ENCODE measurements at regions not wholly inside any gene's neighbourhood (a gene's known extent, or its start where the extent isn't known, plus 50 kb on each side); places are given as distances from the start of the nearest gene placed in this dataset.

GRCh38 chr12:65664715-65665250 is 159.5 kb upstream of the HMGA2 start:
- Mint-ChIP-seq H3K4me1 (ENCODE audit: low read depth) (peaks cover 24% of the 10 kb centered on the region), H3K4me3 (ENCODE audit: unreplicated experiment) (no peak overlapping the region), H3K27me3 (ENCODE audit: low read depth) (no peaks in the 10 kb centered on the region), H3K27ac (ENCODE audit: unreplicated experiment) (no peak overlapping the region), H3K9me3 (ENCODE audit: low read depth) (peaks cover 5% of the 10 kb centered on the region), H3K36me3 (ENCODE audit: low read depth) (no peaks in the 10 kb centered on the region)
- TF ChIP-seq CTCF (IDR thresholded peaks at IDR 0.05) = no peak
- no peak for DNase-seq (ENCODE audit: low spot score)

GRCh38 chr12:65665817-65666216 is 158.5 kb upstream of the HMGA2 start:
- Mint-ChIP-seq H3K4me3 (ENCODE audit: unreplicated experiment) (no peak overlapping the region), H3K27ac (ENCODE audit: unreplicated experiment) (no peak overlapping the region), H3K4me1 (ENCODE audit: low read depth) (peaks cover 24% of the 10 kb centered on the region), H3K36me3 (ENCODE audit: low read depth) (no peaks in the 10 kb centered on the region), H3K9me3 (ENCODE audit: low read depth) (peaks cover 5% of the 10 kb centered on the region), H3K27me3 (ENCODE audit: low read depth) (no peaks in the 10 kb centered on the region)
- TF ChIP-seq CTCF (IDR thresholded peaks at IDR 0.05) = no peak
- no peak for DNase-seq (ENCODE audit: low spot score)

GRCh38 chr12:65666876-65667275 is 157.4 kb upstream of the HMGA2 start:
- DNase-seq (ENCODE audit: low spot score) = no peak
- H3K27ac Mint-ChIP-seq (ENCODE audit: unreplicated experiment) = no peak overlapping the region
- no peak overlapping the region for H3K4me3 Mint-ChIP-seq (ENCODE audit: unreplicated experiment)
- H3K36me3 Mint-ChIP-seq (ENCODE audit: low read depth) = no peaks in the 10 kb centered on the region
- H3K27me3 Mint-ChIP-seq (ENCODE audit: low read depth) = no peaks in the 10 kb centered on the region
- peaks cover 5% of the 10 kb centered on the region for H3K9me3 Mint-ChIP-seq (ENCODE audit: low read depth)
- H3K4me1 Mint-ChIP-seq (ENCODE audit: low read depth) = peaks cover 24% of the 10 kb centered on the region
- no peak for TF ChIP-seq CTCF (IDR thresholded peaks at IDR 0.05)

GRCh38 chr12:65667932-65668331 is 156.4 kb upstream of the HMGA2 start:
- no peak for TF ChIP-seq CTCF (IDR thresholded peaks at IDR 0.05)
- H3K9me3 Mint-ChIP-seq (ENCODE audit: low read depth) = peaks cover 5% of the 10 kb centered on the region
- H3K4me3 Mint-ChIP-seq (ENCODE audit: unreplicated experiment) = no peak overlapping the region
- peak overlapping the region; percentile 82 for H3K27ac Mint-ChIP-seq (ENCODE audit: unreplicated experiment)
- H3K4me1 Mint-ChIP-seq (ENCODE audit: low read depth) = peaks cover 32% of the 10 kb centered on the region
- H3K27me3 Mint-ChIP-seq (ENCODE audit: low read depth) = no peaks in the 10 kb centered on the region
- DNase-seq (ENCODE audit: low spot score) = no peak
- H3K36me3 Mint-ChIP-seq (ENCODE audit: low read depth) = no peaks in the 10 kb centered on the region

GRCh38 chr12:65668981-65669695 is 155.1 kb upstream of the HMGA2 start:
- peak; percentile 24 for TF ChIP-seq CTCF (IDR thresholded peaks at IDR 0.05)
- H3K27me3 Mint-ChIP-seq (ENCODE audit: low read depth) = no peaks in the 10 kb centered on the region
- peaks cover 5% of the 10 kb centered on the region for H3K9me3 Mint-ChIP-seq (ENCODE audit: low read depth)
- DNase-seq (ENCODE audit: low spot score) = no peak
- H3K4me3 Mint-ChIP-seq (ENCODE audit: unreplicated experiment) = no peak overlapping the region
- peaks cover 40% of the 10 kb centered on the region for H3K4me1 Mint-ChIP-seq (ENCODE audit: low read depth)
- no peaks in the 10 kb centered on the region for H3K36me3 Mint-ChIP-seq (ENCODE audit: low read depth)
- H3K27ac Mint-ChIP-seq (ENCODE audit: unreplicated experiment) = no peak overlapping the region

Measured in chondrocyte (in vitro differentiated cells).